GM18505 (cell line): ENCODE measurements at regions not wholly inside any gene's neighbourhood (a gene's known extent, or its start where the extent isn't known, plus 50 kb on each side); places are given as distances from the start of the nearest gene placed in this dataset.
"Not testable (repeated sequence)": the region's sequence is repeated elsewhere in the genome, so short reads cannot be mapped to it uniquely, and the experiment has no call there.

Experiments
- ATAC-seq: cut with Tn5 transposase; IDR thresholded peaks from one replicate; pipeline ENCODE4 v1.9.1; 2021; ENCODE audit not compliant: unreplicated experiment
- POLR2A ChIP-seq: IDR thresholded peaks from 4 replicates; pipeline ENCODE4 v1.6.1; 2011; ENCODE audit warnings: borderline replicate concordance; ENCODE audit not compliant: insufficient read depth, insufficient read length; ENCODE audit errors: extremely low read depth

DNA sequence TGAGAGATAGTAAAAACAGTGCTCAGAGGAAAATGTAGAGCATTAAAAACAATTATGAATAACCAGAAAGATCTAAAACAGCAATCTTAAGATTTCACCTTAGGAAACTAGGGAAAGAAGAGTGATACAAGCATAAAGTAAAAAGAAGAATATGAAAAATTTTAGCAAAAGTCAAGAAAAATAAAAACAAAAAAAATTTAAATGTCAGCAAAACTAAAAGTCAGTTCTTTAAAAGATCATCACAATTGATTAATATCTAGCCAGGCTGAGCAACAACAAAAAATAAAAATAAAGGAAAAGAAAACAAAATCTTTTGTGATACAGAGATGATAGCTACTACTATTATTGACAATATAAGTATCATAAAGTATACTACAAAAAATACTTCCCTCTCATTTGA, 1088.1 kb upstream of the EDIL3 start:
- TF ChIP-seq POLR2A: no peak
- ATAC-seq: no peak

DNA sequence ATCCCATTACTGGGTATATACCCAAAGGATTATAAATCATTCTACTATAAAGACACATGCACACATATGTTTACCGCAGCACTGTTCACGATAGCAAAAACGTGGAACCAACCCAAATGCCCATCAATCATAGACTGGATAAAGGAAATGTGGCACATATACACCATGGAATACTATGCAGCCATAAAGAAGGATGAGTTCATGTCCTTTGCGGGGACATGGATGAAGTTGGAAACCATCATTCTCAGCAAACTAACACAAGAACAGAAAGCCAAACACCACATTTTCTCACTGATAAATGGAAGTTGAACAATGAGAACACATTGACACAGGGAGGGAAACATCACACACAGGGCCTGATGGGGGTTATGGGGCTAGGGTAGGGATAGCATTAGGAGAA, 1090.5 kb upstream of the EDIL3 start:
- not testable (repeated sequence) for ATAC-seq

DNA sequence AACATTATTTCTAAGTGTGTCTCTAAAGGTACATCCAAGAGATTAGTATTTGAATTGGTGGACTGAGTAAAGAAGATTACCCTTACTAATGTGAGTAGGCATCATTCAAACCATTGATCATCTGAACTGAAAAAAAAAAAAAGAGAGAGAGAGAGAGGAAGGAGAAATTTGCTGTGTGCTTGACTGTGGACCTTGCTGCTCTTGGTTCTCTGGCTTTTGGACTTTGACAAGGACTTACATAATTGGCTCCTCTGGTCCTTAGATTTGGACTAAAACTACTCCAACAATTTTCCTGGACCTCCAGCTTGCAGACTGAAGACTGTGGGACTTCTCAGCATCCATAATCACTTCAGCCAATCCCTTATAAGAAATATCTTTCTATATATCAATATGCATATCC, 1091.9 kb upstream of the EDIL3 start:
- ATAC-seq: no peak
- TF ChIP-seq POLR2A: no peak

DNA sequence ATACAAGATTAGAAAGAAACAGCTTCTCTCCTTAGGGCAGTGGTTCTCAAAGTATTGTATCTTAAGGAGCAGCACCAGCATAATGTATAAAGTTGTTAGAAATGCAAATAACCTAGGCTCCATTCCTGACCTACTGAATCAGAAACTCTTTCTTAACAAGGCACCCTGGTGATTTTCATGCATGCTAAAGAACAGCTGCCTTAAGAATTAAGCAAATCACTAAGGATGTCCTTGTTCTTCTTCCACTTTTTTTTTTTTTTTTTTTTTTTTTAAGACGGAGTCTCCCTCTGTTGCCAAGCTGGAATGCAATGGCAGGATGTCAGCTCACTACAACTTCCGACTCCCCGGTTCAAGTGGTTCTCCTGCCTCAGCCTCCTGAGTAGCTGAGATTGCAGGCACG, 1095.2 kb upstream of the EDIL3 start:
- no peak for TF ChIP-seq POLR2A
- ATAC-seq: no peak

DNA sequence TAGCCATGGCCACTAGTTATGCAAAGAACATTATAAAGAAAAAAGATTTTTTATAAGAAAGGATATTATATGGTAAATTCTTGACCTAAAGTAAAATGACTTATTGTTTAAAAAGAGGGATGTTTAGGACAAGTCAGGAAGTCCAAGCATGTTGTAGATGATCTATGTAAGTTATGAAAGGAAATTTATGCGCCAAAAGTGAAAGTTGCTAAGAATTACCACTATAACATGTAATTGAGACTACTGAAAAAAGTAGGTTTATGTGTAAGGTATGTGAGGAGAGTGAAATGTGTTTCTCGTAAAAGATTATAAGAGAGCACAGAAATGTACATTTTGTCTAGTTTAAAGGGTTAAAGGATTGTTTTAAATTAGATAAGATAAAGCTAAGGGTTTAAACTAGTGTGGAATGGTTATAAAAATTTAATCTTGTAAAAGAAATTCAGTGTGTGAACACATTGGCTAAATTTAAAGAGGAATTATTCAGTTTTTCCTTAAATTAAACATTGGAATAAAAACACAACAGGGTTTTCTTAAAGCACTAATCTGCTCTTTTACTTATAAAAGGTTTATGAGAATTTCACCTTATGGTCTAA, 1100.4 kb upstream of the EDIL3 start:
- no peak for TF ChIP-seq POLR2A
- no peak for ATAC-seq

DNA sequence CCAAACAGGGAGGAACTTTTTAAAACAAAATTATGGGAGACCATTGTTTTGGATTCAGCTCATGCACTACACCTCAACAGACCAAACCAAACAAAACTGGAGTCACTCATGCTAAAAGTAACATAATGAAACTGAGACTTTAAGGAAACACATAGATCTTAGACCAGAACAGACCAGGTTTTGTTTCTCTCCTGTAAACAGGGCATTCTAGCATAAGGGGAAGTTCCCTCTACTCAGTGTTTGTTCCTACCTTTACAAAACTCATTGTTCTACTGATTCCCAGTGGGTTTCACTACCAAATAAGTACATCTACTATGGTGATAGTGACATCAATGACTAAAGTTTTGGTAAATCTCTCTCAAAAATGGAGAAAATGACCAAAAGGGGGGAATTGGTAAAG, 1103.6 kb upstream of the EDIL3 start:
- no peak for ATAC-seq

DNA sequence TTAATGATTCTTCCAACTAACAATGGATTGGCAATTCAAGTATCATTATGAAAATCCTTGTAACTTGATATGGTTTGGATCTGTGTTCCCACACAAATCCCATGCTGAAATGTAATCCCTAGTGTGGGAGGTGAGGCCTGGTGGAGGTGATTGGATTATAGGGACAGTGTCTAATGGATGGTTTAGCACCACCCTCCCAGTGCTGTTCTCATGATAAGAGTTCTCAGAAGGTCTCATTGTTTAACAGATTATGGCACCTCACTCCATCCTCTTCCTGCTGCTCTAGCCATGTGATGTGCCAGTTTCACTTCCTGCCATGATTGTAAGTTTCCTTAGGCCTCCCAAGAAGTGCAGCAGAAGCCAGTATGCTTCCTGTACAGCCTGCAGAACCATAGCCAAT, 1116.2 kb upstream of the EDIL3 start:
- TF ChIP-seq POLR2A: no peak
- no peak for ATAC-seq

More for the DNA sequence above, 1103.6 kb upstream of the EDIL3 start:
- no peak for TF ChIP-seq POLR2A

DNA sequence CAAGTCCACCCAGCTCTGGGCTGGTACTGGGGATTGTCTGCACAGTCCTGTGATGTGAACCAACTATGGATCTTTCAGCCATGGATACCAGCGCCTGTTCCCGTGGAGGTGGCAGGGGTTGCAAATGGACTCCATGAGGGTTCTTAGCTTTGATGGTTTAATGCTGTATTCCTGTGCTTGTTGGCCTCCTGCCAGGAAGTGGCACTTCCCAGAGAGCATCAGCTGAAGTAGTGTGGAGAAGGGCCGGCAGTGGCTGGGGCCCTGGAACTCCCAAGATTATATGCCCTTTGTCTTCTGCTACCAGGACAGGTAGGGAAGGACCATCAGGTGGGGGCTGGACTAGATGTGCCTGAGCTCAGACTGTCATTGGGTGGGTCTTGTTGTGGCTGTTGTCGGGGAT, 1104.8 kb upstream of the COX7C start:
- ATAC-seq: no peak
- TF ChIP-seq POLR2A: no peak

DNA sequence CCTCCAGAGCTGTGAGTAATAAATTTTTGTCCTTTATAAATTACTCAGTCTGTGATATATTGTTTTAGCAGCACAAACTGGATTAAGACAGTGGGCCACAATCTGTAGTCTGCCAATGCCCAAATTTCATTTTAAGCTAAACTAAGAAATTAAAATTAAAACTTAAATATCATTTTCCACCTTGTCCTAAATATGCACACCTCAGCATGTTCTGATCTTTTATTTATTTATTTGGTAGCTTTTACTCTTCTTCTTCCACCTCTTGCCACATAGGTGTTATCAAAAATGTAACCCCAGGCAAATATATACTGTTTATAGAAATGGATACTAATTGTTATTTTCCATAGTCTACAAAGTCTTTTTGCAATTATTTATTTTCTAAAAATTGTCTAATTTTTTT, 1102.2 kb upstream of the COX7C start:
- ATAC-seq: no peak
- no peak for TF ChIP-seq POLR2A

DNA sequence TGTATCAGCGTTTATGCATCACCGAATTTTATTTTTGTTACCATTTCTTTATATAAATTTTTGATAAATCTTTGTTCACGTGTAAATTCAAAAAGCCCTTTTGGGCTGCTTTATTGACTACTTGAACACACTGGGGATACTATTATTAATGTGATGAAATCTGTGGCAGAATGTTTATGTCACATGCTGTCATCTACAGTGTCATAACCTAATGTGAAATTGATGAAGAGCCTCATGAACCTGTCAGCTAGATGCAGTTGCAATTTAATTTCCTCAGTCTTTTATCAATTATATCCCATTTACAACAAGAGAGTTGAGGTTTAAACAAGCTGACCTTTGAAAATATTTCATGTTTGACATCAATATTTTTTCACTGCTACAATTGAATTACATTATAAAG, 1100.4 kb upstream of the COX7C start:
- ATAC-seq: no peak
- no peak for TF ChIP-seq POLR2A

DNA sequence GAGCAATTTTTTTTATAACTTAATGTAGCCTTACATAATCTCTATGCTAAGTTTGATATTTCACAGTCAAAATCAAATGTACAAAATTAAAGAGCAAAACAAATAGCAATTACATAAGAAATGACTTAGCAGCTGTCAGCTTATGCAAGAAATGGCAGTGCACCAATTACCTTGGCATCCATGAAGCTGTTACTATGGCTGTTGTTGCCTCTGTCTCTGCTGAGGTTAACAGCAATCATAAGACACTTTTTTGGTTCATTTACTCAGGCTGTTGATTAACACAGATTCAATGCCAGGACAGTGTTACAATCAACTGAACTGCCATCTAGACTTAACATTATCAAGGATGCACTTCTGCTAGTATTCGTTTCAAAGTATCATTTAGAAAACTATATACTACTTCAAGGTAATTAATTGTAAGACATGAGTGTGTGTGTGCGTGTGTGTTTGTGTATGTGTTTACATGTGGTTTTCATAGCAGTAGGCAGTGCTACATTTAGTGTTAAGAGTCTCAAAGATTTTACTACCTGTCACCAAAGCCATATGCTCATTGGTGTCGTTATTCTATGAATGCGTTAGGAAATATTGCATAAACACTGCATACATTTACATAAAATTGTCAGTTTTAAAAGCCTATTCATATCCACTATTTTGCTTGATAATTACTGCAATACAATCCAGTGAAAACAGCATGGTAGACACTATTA, 1084.2 kb upstream of the COX7C start:
- no peak for TF ChIP-seq POLR2A
- no peak for ATAC-seq

DNA sequence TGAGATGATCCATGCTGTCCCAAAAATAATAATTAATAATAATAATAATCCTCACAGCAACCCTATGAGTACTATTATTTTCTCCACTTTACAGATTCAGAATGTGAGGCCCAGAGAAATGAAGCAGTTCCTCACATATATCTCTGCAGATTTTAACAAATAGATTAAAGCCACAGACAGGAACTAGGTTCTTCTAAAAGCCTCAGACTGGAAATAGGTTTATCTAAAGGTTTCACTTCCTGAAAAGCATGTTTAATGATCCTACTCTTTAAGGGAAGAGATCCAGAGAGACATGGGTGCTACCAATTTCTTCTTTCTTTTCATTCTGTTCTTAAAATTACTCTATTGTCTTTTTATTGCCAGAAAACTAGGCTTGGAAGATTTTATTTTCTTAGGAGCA, 1079.4 kb upstream of the COX7C start:
- no peak for TF ChIP-seq POLR2A
- ATAC-seq: no peak

DNA sequence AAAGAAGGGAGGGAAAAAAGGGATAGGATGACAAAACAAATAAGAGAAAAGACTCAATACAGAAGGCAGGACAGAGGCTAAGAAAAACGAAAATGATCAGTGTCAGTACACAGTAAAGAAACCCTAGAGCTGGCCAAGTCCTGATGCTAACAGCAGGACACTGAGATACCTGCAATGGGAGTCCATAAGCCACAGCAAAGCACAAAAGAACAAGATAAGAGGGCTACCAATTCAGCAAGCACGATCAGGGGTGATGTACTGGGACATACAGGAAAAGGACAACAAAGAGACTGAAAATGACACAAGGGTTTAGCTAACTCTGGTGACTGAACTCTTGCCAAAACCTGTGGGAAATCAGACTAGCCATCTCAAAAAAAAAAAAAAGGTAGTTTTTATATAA, 1072.6 kb upstream of the COX7C start:
- no peak for TF ChIP-seq POLR2A
- no peak for ATAC-seq

DNA sequence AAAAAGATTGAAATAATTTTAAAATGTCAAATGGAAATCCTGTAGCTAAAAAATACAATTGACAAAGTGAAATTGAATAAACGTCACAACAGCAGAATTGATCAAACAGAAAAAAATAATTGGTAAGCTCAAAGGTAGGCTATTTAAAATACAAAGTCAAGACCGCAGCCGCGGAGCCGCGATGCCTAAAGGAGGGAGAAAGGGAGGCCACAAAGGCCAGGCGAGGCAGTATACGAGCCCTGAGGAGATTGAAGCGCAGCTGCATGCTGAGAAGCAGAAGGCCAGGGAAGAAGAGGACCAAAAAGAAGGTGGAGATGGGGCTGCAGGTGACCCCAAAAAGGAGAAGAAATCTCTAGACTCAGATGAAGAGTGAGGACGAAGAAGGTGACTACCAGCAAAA, 1068.5 kb upstream of the COX7C start:
- no peak for TF ChIP-seq POLR2A
- no peak for ATAC-seq
